HepG2 (cell line): ENCODE measurements at regions not wholly inside any gene's neighbourhood (a gene's known extent, or its start where the extent isn't known, plus 50 kb on each side); places are given as distances from the start of the nearest gene placed in this dataset.
"Not testable (repeated sequence)": the region's sequence is repeated elsewhere in the genome, so short reads cannot be mapped to it uniquely, and the experiment has no call there.

Experiments used
- PHF5A ChIP-seq: IDR thresholded peaks from one replicate; pipeline ENCODE4 v1.6.1; 2018; ENCODE audit warnings: low read depth, missing genetic modification reagents; ENCODE audit not compliant: unreplicated experiment
- TBP ChIP-seq: sonication (generic); formaldehyde crosslinking; IDR thresholded peaks from 2 replicates; pipeline ENCODE4 v1.5.0; 2020; ENCODE audit warnings: missing genetic modification reagents
- ZNF136 ChIP-seq: sonication (generic); formaldehyde crosslinking; IDR thresholded peaks from 2 replicates; pipeline ENCODE4 v1.8.1; 2022; ENCODE audit warnings: low read depth, mild to moderate bottlenecking, moderate library complexity, missing genetic modification reagents

DNA sequence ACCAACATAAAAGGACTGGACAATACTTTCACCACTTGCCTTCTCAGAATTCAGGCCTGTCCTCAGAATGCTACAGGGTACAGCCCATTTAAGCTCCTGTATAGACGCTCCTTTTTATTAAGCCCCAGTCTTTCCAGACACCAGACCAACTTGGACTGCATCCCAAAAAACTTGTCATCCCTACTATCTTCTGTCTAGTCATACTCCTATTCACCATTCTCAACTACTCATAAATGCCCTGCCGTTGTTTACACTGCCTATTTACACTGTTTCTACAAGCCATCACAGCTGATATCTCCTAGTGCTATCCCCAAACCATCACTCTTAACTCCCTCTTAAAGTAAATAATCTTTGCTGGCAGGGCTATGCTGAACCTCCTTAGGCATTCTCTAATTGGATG, 123.2 kb upstream of the RMP24 start:
- TF ChIP-seq PHF5A (CRISPR knock-in tag); TBP (CRISPR knock-in tag); ZNF136: not testable (repeated sequence)
